GM12878 (cell line): ENCODE measurements at regions not wholly inside any gene's neighbourhood (a gene's known extent, or its start where the extent isn't known, plus 50 kb on each side); places are given as distances from the start of the nearest gene placed in this dataset.

Experiments used
- EP300 ChIP-seq, 2 experiments: fragments of 150-350 bp in 1 of 2; IDR thresholded peaks; 2 replicates each; pipeline ENCODE4 v1.6.1; 2011 to 2012; ENCODE audit warnings: low read depth in 2 of 2, low read length in 2 of 2, borderline replicate concordance in 1 of 2, improper control_type of control experiment in 1 of 2, inconsistent platforms in 1 of 2; ENCODE audit not compliant: control insufficient read depth in 1 of 2
- ESRRA ChIP-seq: IDR thresholded peaks from 2 replicates; pipeline ENCODE4 v1.6.1; 2012; ENCODE audit warnings: mild to moderate bottlenecking, low read length, improper control_type of control experiment
- FOS ChIP-seq: IDR thresholded peaks from 3 replicates; pipeline ENCODE4 v1.6.1; 2011; ENCODE audit warnings: borderline replicate concordance; ENCODE audit not compliant: insufficient read length; ENCODE audit errors: extremely low read depth
- GABPA ChIP-seq: IDR thresholded peaks from 2 replicates; pipeline ENCODE4 v1.6.1; 2014; ENCODE audit warnings: antibody characterized with exemption, low read depth, mild to moderate bottlenecking, inconsistent platforms
- HDGF ChIP-seq: fragments of 450-650 bp; IDR thresholded peaks from 2 replicates; pipeline ENCODE4 v1.6.1; 2016; ENCODE audit warnings: antibody characterized with exemption
- POLR2A ChIP-seq: IDR thresholded peaks from 2 replicates; pipeline ENCODE4 v1.6.1; 2011; ENCODE audit warnings: low read depth, mild to moderate bottlenecking, low read length
- RFX5 ChIP-seq: IDR thresholded peaks from 2 replicates; pipeline ENCODE4 v1.6.1; 2011; ENCODE audit warnings: low read depth, low read length, improper control_type of control experiment
- SMAD1 ChIP-seq: fragments of 450-650 bp; IDR thresholded peaks from 2 replicates; pipeline ENCODE4 v1.6.1; 2018; ENCODE audit warnings: mild to moderate bottlenecking, low read depth; ENCODE audit not compliant: partially characterized antibody
- SRF ChIP-seq, 2 experiments: IDR thresholded peaks; 2 replicates each; pipeline ENCODE4 v1.6.1; 2011; ENCODE audit warnings: low read depth in 2 of 2, low read length in 2 of 2, mild to moderate bottlenecking in 1 of 2, moderate library complexity in 1 of 2
- YY1 ChIP-seq: IDR thresholded peaks from 2 replicates; pipeline ENCODE4 v1.6.1; 2011; ENCODE audit warnings: low read depth, mild to moderate bottlenecking, low read length
- ZNF24 ChIP-seq: fragments of 450-650 bp; IDR thresholded peaks from 2 replicates; pipeline ENCODE4 v1.6.1; 2017; ENCODE audit warnings: antibody characterized with exemption, mild to moderate bottlenecking
- TF ChIP-seq, protein P1 (sequence below): fragments of 450-650 bp; IDR thresholded peaks from 2 replicates; pipeline ENCODE4 v1.6.1; 2017; ENCODE audit warnings: low read depth, mild to moderate bottlenecking, moderate library complexity
- TF ChIP-seq, protein P2 (sequence below), 3 experiments: IDR thresholded peaks in 2 of 3; conservative IDR thresholded peaks in 1 of 3; 2 replicates each; pipeline ENCODE4 v1.5.1; 2011; ENCODE audit warnings: low read depth in 3 of 3, low read length in 3 of 3, mild to moderate bottlenecking in 3 of 3, control low read depth in 2 of 3, moderate library complexity in 2 of 3, inconsistent platforms in 1 of 3, mixed read lengths in 1 of 3; ENCODE audit not compliant: control insufficient read depth in 2 of 3, insufficient read depth in 1 of 3; ENCODE audit errors: extremely low read depth in 1 of 3
- TF ChIP-seq, protein P3 (sequence below): fragments of 450-650 bp; IDR thresholded peaks from 2 replicates; pipeline ENCODE4 v1.6.1; 2017; ENCODE audit warnings: mild to moderate bottlenecking

DNA sequence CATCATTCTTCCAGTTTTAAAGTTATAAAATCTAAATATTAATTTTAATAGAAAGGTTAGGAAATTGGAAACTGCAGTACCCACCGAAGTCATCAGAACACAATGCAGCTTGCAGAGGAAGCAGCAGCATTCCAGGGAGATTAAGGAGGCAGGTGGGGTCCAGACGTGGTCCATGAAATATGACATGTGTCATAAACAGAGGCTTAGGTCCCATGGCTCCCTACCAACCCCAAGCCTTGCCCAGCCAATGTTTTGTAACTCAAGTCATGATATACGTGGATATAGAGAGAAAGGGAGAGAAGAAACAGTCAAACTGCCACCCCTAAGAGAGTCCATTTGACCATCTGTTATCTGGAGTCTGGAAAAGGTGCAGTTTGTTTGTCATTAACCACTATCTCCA, 670.0 kb downstream of the TOX3 start:
- TF ChIP-seq, protein P1, sequence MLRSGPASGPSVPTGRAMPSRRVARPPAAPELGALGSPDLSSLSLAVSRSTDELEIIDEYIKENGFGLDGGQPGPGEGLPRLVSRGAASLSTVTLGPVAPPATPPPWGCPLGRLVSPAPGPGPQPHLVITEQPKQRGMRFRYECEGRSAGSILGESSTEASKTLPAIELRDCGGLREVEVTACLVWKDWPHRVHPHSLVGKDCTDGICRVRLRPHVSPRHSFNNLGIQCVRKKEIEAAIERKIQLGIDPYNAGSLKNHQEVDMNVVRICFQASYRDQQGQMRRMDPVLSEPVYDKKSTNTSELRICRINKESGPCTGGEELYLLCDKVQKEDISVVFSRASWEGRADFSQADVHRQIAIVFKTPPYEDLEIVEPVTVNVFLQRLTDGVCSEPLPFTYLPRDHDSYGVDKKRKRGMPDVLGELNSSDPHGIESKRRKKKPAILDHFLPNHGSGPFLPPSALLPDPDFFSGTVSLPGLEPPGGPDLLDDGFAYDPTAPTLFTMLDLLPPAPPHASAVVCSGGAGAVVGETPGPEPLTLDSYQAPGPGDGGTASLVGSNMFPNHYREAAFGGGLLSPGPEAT: no peak
- TF ChIP-seq HDGF: no peak
- TF ChIP-seq SMAD1: no peak
- TF ChIP-seq, protein P2, sequence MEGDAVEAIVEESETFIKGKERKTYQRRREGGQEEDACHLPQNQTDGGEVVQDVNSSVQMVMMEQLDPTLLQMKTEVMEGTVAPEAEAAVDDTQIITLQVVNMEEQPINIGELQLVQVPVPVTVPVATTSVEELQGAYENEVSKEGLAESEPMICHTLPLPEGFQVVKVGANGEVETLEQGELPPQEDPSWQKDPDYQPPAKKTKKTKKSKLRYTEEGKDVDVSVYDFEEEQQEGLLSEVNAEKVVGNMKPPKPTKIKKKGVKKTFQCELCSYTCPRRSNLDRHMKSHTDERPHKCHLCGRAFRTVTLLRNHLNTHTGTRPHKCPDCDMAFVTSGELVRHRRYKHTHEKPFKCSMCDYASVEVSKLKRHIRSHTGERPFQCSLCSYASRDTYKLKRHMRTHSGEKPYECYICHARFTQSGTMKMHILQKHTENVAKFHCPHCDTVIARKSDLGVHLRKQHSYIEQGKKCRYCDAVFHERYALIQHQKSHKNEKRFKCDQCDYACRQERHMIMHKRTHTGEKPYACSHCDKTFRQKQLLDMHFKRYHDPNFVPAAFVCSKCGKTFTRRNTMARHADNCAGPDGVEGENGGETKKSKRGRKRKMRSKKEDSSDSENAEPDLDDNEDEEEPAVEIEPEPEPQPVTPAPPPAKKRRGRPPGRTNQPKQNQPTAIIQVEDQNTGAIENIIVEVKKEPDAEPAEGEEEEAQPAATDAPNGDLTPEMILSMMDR (IDR thresholded peaks at IDR 0.05 in 2 of 3, conservative IDR thresholded peaks at IDR 0.05 in 1 of 3; ENCODE audit: control insufficient read depth in 2 of 3, extremely low read depth in 1 of 3, insufficient read depth in 1 of 3, low read depth in 3 of 3, low read length in 3 of 3): no peak
- no peak for TF ChIP-seq SRF (IDR thresholded peaks at IDR 0.05; ENCODE audit: low read depth in 2 of 2, low read length in 2 of 2)
- TF ChIP-seq ZNF24: no peak
- no peak for TF ChIP-seq FOS
- TF ChIP-seq RFX5: no peak
- TF ChIP-seq ESRRA: no peak
- TF ChIP-seq GABPA: no peak
- no peak for TF ChIP-seq POLR2A
- TF ChIP-seq YY1: no peak
- no peak for TF ChIP-seq EP300 (IDR thresholded peaks at IDR 0.05; ENCODE audit: borderline replicate concordance in 1 of 2, control insufficient read depth in 1 of 2, low read depth in 2 of 2, low read length in 2 of 2)
- TF ChIP-seq, protein P3, sequence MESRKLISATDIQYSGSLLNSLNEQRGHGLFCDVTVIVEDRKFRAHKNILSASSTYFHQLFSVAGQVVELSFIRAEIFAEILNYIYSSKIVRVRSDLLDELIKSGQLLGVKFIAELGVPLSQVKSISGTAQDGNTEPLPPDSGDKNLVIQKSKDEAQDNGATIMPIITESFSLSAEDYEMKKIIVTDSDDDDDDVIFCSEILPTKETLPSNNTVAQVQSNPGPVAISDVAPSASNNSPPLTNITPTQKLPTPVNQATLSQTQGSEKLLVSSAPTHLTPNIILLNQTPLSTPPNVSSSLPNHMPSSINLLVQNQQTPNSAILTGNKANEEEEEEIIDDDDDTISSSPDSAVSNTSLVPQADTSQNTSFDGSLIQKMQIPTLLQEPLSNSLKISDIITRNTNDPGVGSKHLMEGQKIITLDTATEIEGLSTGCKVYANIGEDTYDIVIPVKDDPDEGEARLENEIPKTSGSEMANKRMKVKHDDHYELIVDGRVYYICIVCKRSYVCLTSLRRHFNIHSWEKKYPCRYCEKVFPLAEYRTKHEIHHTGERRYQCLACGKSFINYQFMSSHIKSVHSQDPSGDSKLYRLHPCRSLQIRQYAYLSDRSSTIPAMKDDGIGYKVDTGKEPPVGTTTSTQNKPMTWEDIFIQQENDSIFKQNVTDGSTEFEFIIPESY: no peak
